ENCODE measurements at regions not wholly inside any gene's neighbourhood (a gene's known extent, or its start where the extent isn't known, plus 50 kb on each side); places are given as distances from the start of the nearest gene placed in this dataset.

DNA sequence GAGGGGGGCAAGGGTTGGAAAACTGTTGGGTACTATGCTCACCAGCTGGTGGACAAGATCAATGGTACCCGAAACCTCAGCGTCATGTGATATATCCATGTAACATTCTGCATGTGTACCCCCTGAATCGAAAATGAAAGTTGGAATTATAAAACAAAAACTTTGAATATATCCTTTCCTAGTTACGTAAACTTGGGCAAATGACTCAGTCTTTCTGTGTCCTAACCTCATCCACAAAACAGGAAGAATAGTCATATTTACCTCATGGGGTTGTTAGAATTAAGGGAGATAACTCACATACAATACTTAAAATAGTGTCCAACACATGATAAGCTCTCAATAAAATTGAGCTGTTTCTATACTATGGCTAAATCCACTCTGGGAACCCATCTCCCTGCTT lies 620.1 kb upstream of the KIRREL3 start:
- Histone ChIP-seq H3K36me3 (no peaks in the 10 kb centered on the region), H3K4me1 (no peaks in the 10 kb centered on the region), H3K27ac (no peak overlapping the region), H3K9me3 (no peaks in the 10 kb centered on the region), H3K4me3 (no peak overlapping the region), H3K27me3 (no peaks in the 10 kb centered on the region)
- no peak for DNase-seq
- intact Hi-C loops (cut with DNase I; ENCODE audit: low total_unique reads): no loop called here
- TF ChIP-seq, protein P1, sequence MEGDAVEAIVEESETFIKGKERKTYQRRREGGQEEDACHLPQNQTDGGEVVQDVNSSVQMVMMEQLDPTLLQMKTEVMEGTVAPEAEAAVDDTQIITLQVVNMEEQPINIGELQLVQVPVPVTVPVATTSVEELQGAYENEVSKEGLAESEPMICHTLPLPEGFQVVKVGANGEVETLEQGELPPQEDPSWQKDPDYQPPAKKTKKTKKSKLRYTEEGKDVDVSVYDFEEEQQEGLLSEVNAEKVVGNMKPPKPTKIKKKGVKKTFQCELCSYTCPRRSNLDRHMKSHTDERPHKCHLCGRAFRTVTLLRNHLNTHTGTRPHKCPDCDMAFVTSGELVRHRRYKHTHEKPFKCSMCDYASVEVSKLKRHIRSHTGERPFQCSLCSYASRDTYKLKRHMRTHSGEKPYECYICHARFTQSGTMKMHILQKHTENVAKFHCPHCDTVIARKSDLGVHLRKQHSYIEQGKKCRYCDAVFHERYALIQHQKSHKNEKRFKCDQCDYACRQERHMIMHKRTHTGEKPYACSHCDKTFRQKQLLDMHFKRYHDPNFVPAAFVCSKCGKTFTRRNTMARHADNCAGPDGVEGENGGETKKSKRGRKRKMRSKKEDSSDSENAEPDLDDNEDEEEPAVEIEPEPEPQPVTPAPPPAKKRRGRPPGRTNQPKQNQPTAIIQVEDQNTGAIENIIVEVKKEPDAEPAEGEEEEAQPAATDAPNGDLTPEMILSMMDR (IDR thresholded peaks at IDR 0.05): no peak

DNA sequence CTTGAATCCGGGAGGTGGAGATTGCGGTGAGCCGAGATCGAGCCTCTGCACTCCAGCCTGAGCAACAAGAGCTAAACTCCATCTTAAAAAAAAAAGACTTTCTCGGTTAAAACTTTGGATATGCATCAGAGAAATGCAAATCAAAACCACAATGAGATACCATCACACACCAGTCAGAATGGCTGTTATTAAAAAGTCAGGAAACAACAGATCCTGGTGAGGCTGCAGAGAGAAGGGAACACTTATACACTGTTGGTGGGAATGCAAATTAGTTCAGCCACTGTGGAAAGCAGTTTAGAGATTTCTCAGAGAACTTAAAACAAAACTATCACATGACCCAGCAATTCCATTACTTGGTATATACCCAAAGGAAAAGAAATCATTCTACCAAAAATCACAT lies 619.4 kb upstream of the KIRREL3 start:
- H3K4me3 ChIP-seq: no peak overlapping the region
- no peak for DNase-seq
- intact Hi-C loops (cut with DNase I; ENCODE audit: low total_unique reads): no loop called here
- no peaks in the 10 kb centered on the region for H3K36me3 ChIP-seq
- no peaks in the 10 kb centered on the region for H3K9me3 ChIP-seq
- no peaks in the 10 kb centered on the region for H3K27me3 ChIP-seq
- H3K4me1 ChIP-seq: no peaks in the 10 kb centered on the region
- TF ChIP-seq, protein P1 (IDR thresholded peaks at IDR 0.05): no peak
- H3K27ac ChIP-seq: no peak overlapping the region

DNA sequence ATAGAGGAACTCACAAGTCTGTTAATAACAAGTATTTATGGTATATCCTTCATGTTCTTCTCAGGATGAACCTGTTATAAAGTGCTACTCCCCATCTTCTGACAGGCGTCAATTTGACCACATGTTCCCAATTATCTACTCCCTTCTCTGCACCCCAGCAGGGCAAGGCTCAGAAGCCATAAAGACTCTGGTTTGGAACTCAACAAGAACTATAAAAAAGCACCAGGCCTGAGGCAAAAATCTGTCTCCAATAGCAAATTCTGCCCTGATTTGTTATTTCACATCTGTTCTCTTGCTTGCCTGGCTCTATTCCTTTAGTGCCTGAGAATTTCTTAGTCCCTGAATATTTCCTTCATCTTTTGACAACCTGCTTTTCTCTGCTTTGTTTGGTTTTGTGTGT lies 618.2 kb upstream of the KIRREL3 start:
- H3K27ac ChIP-seq: no peak overlapping the region
- DNase-seq: no peak
- H3K9me3 ChIP-seq: no peaks in the 10 kb centered on the region
- no peaks in the 10 kb centered on the region for H3K27me3 ChIP-seq
- intact Hi-C loops (cut with DNase I; ENCODE audit: low total_unique reads): no loop called here
- H3K36me3 ChIP-seq: no peaks in the 10 kb centered on the region
- H3K4me3 ChIP-seq: no peak overlapping the region
- TF ChIP-seq, protein P1 (IDR thresholded peaks at IDR 0.05): no peak
- no peaks in the 10 kb centered on the region for H3K4me1 ChIP-seq

DNA sequence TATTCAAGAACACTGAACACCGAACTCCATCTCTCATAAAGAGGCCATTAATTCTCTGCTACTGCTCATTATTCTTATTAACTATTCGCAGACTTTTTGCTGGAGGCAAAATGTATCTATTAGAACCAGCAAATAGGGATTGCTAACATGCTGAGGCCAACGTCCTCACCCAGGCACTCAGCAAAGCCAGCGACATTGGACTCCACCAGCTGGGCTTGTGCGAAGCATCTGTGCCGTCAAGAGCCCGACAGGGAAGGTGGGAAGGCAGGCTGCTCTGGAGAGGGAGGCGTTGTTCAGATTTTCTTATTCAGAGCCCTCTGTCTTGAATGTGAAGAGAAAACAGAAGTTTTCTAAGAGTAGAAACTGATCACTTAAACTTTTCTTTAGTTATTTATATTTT lies 615.6 kb upstream of the KIRREL3 start:
- TF ChIP-seq, protein P1 (IDR thresholded peaks at IDR 0.05): no peak
- Histone ChIP-seq H3K9me3 (no peaks in the 10 kb centered on the region), H3K4me3 (no peak overlapping the region), H3K36me3 (no peaks in the 10 kb centered on the region), H3K4me1 (no peaks in the 10 kb centered on the region), H3K27me3 (no peaks in the 10 kb centered on the region), H3K27ac (no peak overlapping the region)
- intact Hi-C loops (cut with DNase I; ENCODE audit: low total_unique reads): no loop called here
- no peak for DNase-seq

DNA sequence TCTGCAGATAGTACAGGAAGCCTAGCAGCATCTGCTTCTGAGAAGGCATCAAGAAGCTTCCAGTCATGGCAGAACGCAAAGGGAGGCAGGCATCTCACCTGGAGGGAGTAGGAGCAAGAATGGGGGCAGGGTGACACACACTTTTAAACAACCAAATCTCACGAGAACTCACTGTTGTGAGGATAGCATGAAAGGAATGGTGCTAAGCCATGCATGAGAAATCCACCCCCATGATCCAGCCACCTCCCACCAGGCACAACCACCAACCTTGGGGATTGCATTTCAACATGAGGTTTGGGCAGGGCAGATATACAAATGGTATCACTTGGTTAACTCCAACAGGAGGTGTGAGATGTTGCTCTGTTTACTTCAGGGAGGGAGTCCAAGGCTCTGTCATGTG lies 612.0 kb upstream of the KIRREL3 start:
- TF ChIP-seq, protein P1 (IDR thresholded peaks at IDR 0.05): no peak
- no peaks in the 10 kb centered on the region for H3K9me3 ChIP-seq
- intact Hi-C loops (cut with DNase I; ENCODE audit: low total_unique reads): no loop called here
- H3K27ac ChIP-seq: no peak overlapping the region
- H3K27me3 ChIP-seq: no peaks in the 10 kb centered on the region
- H3K4me1 ChIP-seq: no peaks in the 10 kb centered on the region
- no peak for DNase-seq
- no peaks in the 10 kb centered on the region for H3K36me3 ChIP-seq
- H3K4me3 ChIP-seq: no peak overlapping the region

All from tibial artery (tissue), 4 donors.